ENCODE measurements at regions not wholly inside any gene's neighbourhood (a gene's known extent, or its start where the extent isn't known, plus 50 kb on each side); places are given as distances from the start of the nearest gene placed in this dataset.
"Not testable (repeated sequence)": the region's sequence is repeated elsewhere in the genome, so short reads cannot be mapped to it uniquely, and the experiment has no call there.

DNA sequence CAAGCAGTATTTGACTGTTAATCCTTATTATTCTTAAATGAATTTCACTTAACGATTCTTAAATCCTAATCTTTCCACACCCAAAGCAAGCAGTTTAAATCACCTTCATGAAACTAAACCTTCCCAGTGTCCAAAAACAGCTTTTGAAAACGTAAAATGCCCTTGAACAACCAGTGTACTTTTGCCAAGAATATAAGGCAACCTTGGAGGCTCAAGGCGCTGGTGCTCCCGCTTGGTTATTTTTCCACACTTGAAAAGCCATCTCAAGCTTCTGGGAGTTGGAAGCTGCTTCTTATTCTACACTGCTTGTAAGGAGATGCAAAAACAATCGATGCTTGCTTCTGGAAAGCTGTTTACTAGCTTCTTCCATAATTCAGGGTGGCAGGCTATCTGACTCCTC lies 625.7 kb downstream of the HTR1B start:
- DNase-seq: no peak

DNA sequence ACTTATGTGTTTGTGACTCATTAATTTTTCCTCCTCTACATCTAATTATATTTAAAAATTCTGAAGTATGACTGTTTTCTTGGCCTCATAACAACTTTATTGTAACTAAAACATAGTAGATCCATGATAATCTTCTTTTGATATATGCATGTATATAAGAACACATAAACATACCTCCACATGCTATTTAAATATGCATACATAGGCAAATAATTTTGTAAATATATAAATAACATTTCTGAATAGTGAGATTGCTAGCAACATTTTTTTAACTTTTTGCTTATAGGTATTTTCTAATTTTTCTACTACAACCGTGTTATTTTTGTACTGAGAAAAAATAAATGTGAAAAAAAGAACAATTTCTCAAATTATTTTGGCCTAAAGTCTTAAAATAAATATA lies 627.6 kb downstream of the HTR1B start:
- DNase-seq: no peak

DNA sequence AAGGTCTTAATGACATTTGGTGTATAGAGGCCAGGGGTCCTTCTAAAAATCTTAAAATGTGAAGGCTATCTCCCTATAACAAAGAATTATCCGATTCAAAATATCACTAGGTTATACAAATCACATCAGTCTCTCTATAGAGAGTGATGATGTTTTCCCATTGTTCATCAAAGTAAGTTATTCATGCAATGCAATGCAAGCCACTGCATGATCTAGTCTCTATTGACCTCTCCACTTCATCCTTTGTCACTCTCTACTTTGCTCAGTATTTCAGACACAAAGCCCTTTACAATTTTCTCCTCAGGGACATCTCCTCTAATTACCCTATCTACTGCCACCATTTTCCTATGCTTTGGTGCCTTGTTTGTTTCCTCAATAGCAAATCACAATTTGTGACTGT lies 628.0 kb downstream of the HTR1B start:
- no peak for DNase-seq

DNA sequence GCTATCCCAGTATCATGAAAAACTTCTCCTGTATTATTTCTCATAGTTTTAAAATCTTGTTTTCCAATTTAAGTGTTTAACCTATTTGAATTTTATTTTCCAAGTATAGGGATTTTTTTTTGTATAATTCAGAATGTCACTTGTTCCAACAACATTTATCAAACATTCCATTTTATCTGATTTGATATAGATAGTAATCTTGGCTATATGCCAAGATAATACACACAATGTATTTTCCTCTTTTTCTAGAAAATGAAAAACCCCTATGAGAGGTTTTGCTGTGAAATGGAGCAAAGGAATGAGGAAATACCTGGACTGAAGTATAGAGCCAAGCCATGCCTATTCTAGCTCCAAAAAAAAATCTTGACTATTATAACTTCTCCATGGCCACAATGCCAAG lies 628.9 kb downstream of the HTR1B start:
- no peak for DNase-seq

DNA sequence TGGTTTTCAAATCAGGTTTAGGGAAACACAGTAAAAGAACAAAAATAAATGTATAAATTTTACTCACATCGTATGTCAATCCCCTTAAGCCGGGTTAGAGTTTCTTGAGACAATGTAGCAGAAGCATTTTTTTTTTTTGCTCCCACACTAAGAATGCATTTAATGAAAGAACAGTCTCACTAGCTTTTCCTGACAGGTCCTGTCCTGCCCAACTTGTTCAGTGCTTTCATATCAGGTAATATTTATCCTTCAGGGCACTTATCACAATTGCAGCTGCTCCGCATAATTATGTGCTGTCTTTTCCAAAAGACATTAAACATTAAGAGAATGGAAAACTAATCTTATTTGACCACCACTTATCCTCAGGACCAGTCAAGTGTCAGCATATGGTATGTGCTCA lies 632.0 kb downstream of the HTR1B start:
- DNase-seq: no peak

GRCh38 chr6:76823578-76823977 lies 639.7 kb downstream of the HTR1B start:
- not testable (repeated sequence) for DNase-seq

- no peak for DNase-seq
These were observed 644.8 kb downstream of the HTR1B start for GRCh38 chr6:76818451-76818850.

GRCh38 chr6:76817429-76817828 lies 645.9 kb downstream of the HTR1B start:
- no peak for DNase-seq

GRCh38 chr6:76814496-76815458 lies 648.5 kb downstream of the HTR1B start:
- DNase-seq: no peak

DNA sequence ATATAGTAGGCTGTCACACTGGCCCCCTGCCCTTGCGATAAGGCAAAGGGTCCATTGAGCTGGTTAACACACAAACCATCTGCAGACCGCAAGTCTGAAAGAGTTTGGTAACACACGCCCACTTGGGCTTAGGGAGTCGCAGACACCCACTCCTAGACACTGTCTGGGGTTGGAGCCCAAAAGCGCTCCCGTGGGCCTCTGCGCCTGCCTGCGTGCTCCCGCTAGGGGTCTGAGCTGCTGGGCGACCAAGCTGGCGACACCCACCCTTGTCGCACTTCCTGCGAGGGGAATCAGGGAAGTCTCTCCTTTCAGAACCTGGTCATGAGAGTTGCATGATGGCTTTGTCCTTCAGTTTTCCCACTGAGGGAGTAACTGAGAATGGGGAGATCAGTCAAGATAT lies 653.0 kb downstream of the HTR1B start:
- no peak for DNase-seq

- no peak for DNase-seq
These were observed 660.2 kb downstream of the HTR1B start for GRCh38 chr6:76803038-76803580.

DNA sequence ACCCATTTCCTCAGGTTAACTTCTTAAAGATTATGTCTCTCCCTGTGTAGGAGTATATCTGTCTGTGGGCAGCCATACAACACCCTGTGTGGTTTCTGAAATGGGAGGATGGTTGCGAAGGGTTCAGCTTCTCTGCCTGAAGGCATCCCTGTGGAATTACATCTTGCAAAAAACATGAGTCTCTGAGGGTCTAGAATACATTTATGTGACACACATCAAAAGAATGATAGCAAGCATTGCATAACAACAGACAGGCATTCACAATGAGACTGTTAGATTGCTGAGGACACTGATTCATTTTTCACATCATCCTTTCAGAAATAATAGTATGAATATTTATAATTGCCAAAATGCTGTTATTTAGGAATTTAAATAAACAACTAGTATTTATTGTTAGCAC lies 670.9 kb downstream of the HTR1B start:
- DNase-seq: no peak

- no peak for DNase-seq
These were observed 672.4 kb downstream of the HTR1B start for GRCh38 chr6:76790881-76791280.

DNA sequence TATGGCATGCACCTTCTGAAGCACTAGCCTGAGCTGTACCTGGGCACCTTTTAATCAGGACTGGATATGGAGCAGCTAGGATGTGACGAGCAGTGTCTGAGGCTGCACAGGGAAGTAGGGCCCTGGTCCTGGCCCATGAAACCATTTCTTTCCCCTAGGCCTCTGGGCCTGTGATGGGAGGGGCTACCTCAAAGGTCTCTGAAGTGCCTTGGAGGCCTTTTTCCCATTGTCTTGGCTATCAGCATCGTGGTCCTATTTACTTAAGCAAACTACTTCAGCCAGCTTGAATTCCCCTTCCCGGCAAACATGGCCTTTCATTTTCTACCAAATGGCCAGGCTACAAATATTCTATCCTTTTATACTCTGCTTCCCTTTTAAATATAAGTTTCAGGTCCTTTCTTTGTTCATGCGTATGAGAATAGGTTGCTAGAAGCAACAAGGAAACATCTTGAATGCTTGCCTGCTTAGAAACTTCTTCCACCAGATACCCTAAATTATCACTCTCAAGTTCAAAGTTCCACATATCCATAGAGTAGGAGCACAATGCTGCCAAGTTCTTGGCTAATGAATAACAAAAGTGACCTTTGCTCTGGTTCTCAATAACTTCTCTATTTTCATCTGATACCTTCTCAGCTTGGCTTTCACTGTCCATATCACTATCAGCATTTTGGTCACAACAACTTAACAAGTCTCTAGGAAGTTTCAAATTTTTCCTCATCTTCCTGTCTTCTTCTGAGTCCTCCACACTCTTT lies 673.1 kb downstream of the HTR1B start:
- DNase-seq: no peak

DNA sequence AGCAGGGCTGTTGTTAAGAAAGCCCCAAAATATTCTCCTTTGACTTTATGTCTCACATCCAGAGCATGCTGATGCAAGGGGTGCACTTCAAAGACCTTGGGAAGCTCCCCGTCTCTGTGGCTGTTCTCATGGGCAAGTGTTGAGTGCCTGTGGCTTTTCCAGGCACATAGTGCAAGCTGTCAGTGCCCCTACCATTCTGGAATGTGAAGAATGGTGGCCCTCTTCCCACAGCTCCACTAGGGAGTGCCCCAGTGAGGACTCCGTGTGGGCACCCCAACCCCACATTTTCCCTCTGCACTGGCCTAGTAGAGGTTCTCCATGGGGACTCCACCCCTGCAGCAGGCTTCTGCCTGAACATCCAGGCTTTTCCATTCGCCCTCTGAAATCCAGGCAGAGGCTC lies 673.7 kb downstream of the HTR1B start:
- no peak for DNase-seq

GRCh38 chr6:76788155-76788554 lies 675.1 kb downstream of the HTR1B start:
- no peak for DNase-seq

DNA sequence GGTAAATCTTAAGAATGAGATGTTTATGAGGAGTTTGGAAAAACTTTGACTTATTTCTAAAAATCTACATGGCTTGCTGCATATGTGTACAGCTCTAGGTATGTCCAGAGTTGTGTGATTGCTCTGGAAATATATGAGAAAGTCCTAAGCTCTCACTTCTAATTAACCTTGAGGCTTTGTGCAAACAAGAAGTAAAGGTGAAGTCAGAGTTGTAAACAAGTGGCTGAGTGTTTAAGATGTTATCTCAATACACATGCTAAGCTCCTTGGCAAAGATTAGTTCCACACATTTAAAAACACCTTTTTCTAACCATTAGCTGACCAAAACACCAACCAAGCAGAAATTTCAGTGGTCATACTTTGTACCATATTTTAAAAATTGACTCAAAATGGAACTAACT lies 684.2 kb downstream of the HTR1B start:
- no peak for DNase-seq

DNA sequence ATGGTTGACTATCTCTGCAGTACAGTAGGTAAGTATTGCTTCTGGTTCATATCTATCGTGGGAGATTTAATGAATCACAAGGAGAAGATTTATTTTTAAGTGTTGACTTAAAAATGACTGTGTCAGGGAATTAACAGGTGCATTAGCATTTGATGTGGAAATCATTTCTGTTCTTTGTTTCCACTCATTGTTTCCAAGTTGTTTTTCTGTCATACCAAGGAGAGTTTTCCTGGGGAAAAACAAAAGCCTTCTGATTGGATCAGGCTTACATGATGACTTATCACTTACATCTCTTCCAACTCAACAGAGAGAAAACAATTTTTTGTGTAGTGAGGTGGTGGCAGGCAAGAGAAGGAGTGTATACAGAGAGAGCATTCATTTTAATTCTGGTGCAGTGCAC lies 686.4 kb downstream of the HTR1B start:
- no peak for DNase-seq

DNA sequence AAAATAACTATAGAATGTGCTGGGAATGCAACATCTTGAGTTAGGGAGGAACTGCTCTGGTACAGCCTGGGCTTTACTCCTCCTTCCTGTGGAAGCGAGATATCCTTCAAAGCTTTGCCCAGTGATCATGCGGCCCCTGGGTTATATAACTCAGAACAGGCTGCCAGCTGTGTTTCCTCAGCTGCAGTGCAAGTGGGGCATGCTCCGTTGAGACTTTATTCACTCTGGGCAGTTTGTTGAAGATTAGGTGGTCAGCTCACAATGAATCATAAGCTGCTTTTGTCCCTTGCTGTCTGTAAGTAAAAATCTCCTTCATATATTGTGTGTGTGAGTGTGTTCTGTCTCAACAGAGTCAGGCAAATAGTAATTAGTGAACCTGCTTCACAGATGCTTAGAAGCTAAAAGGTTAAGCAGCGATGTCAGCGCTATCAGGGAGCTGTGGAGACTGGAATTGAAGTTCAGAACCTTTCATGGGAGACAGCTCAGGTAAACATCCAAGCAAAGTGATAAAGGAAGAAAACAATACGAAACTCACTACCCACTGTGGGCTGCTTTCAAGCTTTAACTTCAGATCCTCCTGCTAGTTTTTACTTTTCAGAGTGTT lies 688.4 kb downstream of the HTR1B start:
- no peak for DNase-seq

DNA sequence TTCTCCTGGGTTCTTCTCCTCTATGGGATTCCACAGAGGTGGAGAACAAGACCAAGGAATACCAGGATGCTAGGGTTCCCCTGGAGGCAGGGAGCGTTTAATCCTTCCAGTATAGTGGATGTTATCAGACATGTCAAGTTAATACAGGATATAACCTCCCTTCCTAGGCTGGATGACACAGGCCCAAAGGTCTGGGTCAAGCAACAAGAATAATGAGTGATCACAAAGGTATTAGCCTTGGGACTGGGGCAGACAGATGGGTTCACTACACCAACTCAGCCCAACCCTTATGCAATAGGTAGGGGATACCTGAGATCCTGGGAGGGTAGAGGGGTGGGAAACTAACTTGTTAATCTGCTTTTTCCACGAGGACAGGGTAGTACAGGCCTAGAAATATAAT lies 690.3 kb downstream of the HTR1B start:
- no peak for DNase-seq

DNA sequence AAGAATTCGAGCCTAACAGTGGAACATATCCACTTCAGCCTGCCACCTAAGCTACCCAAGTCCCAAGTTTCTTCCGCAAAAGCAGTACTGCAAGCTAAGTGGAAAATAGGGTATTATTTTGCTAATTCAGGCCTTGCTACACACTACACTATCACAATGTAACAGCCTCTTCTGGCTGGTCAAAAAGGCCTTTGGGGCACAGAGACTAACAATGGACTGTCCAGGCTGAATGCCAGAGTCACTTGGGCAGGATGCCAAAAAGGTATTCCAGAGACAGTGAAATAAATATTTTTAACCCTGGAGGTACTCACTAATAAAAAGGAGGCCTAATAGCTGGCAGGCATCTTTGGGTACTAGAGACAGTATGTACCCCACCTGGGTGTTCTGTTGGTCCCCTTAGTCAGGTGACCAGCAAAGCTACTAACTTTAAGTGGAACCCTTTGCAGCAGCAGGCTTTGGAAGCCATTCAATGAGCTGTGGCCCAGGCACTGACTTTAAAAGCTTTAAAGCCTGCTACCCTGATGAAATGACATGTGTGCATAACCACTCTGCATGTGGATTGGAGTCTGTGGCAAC lies 692.1 kb downstream of the HTR1B start:
- no peak for DNase-seq

DNA sequence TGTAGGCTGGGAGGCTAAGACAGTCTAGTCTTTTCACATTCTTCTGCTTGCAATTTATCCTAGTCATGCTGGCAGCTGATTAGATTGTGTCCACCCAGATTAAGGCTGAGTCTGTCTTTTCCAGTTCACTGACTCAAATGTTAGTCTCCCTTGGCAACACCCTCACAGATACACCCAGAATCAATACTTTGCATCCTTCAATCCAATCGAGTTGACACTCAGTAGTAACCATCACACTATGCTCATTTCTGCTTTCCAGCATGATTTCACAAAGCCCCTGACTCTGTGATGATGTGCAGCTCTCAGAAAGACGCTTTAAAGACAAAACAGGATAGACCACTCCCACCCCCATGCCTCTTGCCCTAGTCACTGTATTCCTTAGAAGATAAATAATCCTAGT lies 693.0 kb downstream of the HTR1B start:
- no peak for DNase-seq

- DNase-seq: no peak
These were observed 694.7 kb downstream of the HTR1B start for GRCh38 chr6:76768556-76768955.
